ENCODE measurements at regions not wholly inside any gene's neighbourhood (a gene's known extent, or its start where the extent isn't known, plus 50 kb on each side); places are given as distances from the start of the nearest gene placed in this dataset.

DNA sequence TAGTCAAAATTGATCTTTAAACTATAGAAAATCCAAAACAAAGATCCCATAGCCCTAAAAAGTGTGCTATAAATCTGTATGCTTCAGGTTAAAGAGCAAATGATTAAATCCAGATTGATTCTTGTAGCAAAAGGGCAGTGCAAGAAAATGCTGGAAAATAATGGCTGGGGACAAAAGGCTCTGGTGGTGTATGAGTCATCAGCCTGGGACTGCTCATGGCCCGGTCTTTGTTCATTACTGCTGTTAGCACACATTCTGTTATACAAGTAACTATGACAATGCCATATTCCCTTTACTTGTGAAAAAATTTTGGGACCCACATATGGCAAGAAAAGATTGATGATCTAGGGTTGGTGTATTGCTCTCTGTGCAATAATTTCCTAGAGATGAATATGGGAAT is 89.1 kb downstream of the RWDD3 start:
- TF ChIP-seq POLR2AphosphoS5 (IDR thresholded peaks at IDR 0.05; ENCODE audit: low read depth, low read length) (no peak), POLR2A (IDR thresholded peaks at IDR 0.05; ENCODE audit: low read depth, low read length) (no peak)

All from GM12892 (cell line).